CD14-positive monocyte (primary cell): ENCODE measurements at regions not wholly inside any gene's neighbourhood (a gene's known extent, or its start where the extent isn't known, plus 50 kb on each side); places are given as distances from the start of the nearest gene placed in this dataset.

Source experiments
- DNase-seq, 3 donors: peaks; one replicate each; pipeline ENCODE4 v3.0.0-alpha.2; 2011 to 2022
- H2AFZ ChIP-seq: 2 replicates; pipeline ENCODE4 v1.6.0; 2012; ENCODE audit warnings: mild to moderate bottlenecking, low read depth, low read length, inconsistent platforms; ENCODE audit not compliant: insufficient read depth, poor library complexity, severe bottlenecking
- H3K27ac ChIP-seq, 2 donors: 1 replicate in 1 of 2; 2 replicates in 1 of 2; pipeline ENCODE4 v1.5.1; 2012 to 2013; ENCODE audit warnings: low read length in 2 of 2, control low read depth in 1 of 2, inconsistent platforms in 1 of 2, low read depth in 1 of 2, mild to moderate bottlenecking in 1 of 2
- H3K27me3 ChIP-seq, 2 donors: one replicate each; pipeline versions ENCODE4 v1.6.0 to v1.6.1; 2011 to 2013; ENCODE audit warnings: low read length in 2 of 2; ENCODE audit not compliant: control insufficient read depth in 2 of 2, insufficient read depth in 2 of 2
- H3K36me3 ChIP-seq, 2 donors: replicated peaks in 1 of 2; 1 replicate in 1 of 2; 2 replicates in 1 of 2; pipeline versions ENCODE4 v1.5.1 to v1.6.1; 2012 to 2013; ENCODE audit warnings: low read length in 2 of 2, control low read depth in 1 of 2, inconsistent platforms in 1 of 2, mild to moderate bottlenecking in 1 of 2; ENCODE audit not compliant: insufficient read depth in 2 of 2, control insufficient read depth in 1 of 2
- H3K4me1 ChIP-seq, 2 donors: 1 replicate in 1 of 2; 2 replicates in 1 of 2; pipeline versions ENCODE4 v1.5.1 to v1.6.1; 2012 to 2013; ENCODE audit warnings: low read length in 2 of 2, control low read depth in 1 of 2, inconsistent platforms in 1 of 2, mild to moderate bottlenecking in 1 of 2, moderate library complexity in 1 of 2; ENCODE audit not compliant: insufficient read depth in 2 of 2, control insufficient read depth in 1 of 2
- H3K4me2 ChIP-seq: replicated peaks from 2 replicates; pipeline ENCODE3; 2012; ENCODE audit warnings: low read length, moderate library complexity, mild to moderate bottlenecking; ENCODE audit not compliant: poor library complexity, severe bottlenecking; ENCODE audit errors: extremely low read depth
- H3K4me3 ChIP-seq, 3 experiments: fragments of 200-600 bp in 1 of 3; sonication (generic) in 1 of 3; replicated peaks in 1 of 3; 1 replicate in 2 of 3; 2 replicates in 1 of 3; pipeline ENCODE4 v1.5.1; 2011 to 2013; ENCODE audit warnings: low read length in 3 of 3, mild to moderate bottlenecking in 3 of 3, control low read depth in 2 of 3, low read depth in 2 of 3, inconsistent platforms in 1 of 3, moderate library complexity in 1 of 3
- H3K79me2 ChIP-seq: 2 replicates; pipeline ENCODE4 v1.6.0; 2012; ENCODE audit warnings: mild to moderate bottlenecking, control low read depth, inconsistent platforms, low read length, moderate library complexity; ENCODE audit not compliant: insufficient read depth
- H3K9ac ChIP-seq: 2 replicates; pipeline ENCODE4 v1.6.0; 2017; ENCODE audit warnings: low read length, mild to moderate bottlenecking; ENCODE audit not compliant: insufficient read depth, poor library complexity, severe bottlenecking
- H3K9me3 ChIP-seq, 2 donors: replicated peaks in 1 of 2; 1 replicate in 1 of 2; 2 replicates in 1 of 2; pipeline versions ENCODE4 v1.5.1 to v1.6.1; 2012 to 2013; ENCODE audit warnings: low read length in 2 of 2, control low read depth in 1 of 2; ENCODE audit not compliant: control insufficient read depth in 1 of 2, insufficient read depth in 1 of 2
- H4K20me1 ChIP-seq: 2 replicates; pipeline ENCODE4 v1.6.0; 2012; ENCODE audit warnings: mild to moderate bottlenecking, low read length, control low read depth, moderate library complexity; ENCODE audit not compliant: insufficient read depth
- H3K27ac Mint-ChIP-seq, 7 donors: one replicate each; pipeline ENCODE4 v1.8.0; 2020; ENCODE audit warnings: mild to moderate bottlenecking in 7 of 7, mixed read lengths in 7 of 7, moderate library complexity in 6 of 7, inconsistent platforms in 2 of 7
- H3K27me3 Mint-ChIP-seq, 3 donors: one replicate each; pipeline ENCODE4 v1.8.0; 2021 to 2022; ENCODE audit warnings: low read depth in 3 of 3, mild to moderate bottlenecking in 3 of 3, mixed read lengths in 3 of 3, moderate library complexity in 3 of 3, inconsistent platforms in 1 of 3
- H3K36me3 Mint-ChIP-seq, 2 donors: one replicate each; pipeline ENCODE4 v1.8.0; 2020; ENCODE audit warnings: mixed read lengths in 2 of 2, inconsistent platforms in 1 of 2, mild to moderate bottlenecking in 1 of 2
- H3K4me1 Mint-ChIP-seq: one replicate; pipeline ENCODE4 v1.8.0; 2020; ENCODE audit warnings: mild to moderate bottlenecking, mixed read lengths
- H3K4me3 Mint-ChIP-seq, 2 donors: one replicate each; pipeline ENCODE4 v1.8.0; 2020; ENCODE audit warnings: mild to moderate bottlenecking in 2 of 2, mixed read lengths in 2 of 2, moderate library complexity in 1 of 2
- H3K9me3 Mint-ChIP-seq, 7 donors: one replicate each; pipeline ENCODE4 v1.8.0; 2020 to 2022; ENCODE audit warnings: mixed read lengths in 7 of 7, mild to moderate bottlenecking in 6 of 7, moderate library complexity in 6 of 7, inconsistent platforms in 2 of 7
- WGBS: methylation state at CpG from one replicate; pipeline ENCODE4 v1.1.5; 2013; ENCODE audit warnings: missing lambda C conversion rate; ENCODE audit not compliant: insufficient coverage; 5-methylcytosine and 5-hydroxymethylcytosine counted together
- intact Hi-C, 2 donors: fragments of 100-400 bp; cut with micrococcal nuclease; formaldehyde crosslinking; loops; one replicate each; pipeline versions ENCODE4 v1.15.0 to v1.15.1; 2023
- TF ChIP-seq, protein P1 (sequence below): fragments of 200-600 bp; IDR thresholded peaks from one replicate; pipeline ENCODE4 v1.8.0; 2022; ENCODE audit warnings: antibody characterized with exemption, mild to moderate bottlenecking

DNA sequence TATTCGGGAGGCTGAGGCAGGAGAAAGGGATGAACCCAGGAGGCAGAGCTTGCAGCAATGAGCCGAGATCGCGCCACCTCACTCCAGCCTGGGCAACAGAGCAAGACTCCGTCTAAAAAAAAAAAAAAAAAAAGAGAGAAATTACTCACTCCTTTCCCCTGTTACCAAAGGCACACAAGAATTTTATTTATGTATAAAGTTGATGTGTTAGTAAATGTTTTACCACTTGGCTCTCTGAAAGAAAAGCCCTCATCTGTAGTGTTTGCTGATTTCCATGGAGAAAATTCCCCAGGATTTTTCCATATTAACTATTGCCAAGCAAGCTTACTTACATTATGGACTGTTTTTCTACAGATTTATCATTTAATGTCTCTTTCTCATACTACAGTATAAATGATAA, 142.1 kb upstream of the PABPC4L start:
- Histone ChIP-seq H3K4me1 (no peaks in the 10 kb centered on the region), H3K79me2 (no peaks in the 10 kb centered on the region), H4K20me1 (no peaks in the 10 kb centered on the region), H3K27me3 (no peaks in the 10 kb centered on the region), H3K27ac (no peak overlapping the region), H3K9me3 (no peaks in the 10 kb centered on the region), H3K9ac (no peak overlapping the region), H3K4me3 (no peak overlapping the region), H2AFZ (no peak overlapping the region), H3K4me2 (no peak overlapping the region), H3K36me3 (no peaks in the 10 kb centered on the region)
- H3K9me3 Mint-ChIP-seq: no peaks in the 10 kb centered on the region
- H3K27ac Mint-ChIP-seq: no peak overlapping the region
- no CpG with 5 or more reads among the region's 5 CpGs for WGBS
- no peaks in the 10 kb centered on the region for H3K4me1 Mint-ChIP-seq
- TF ChIP-seq, protein P1, sequence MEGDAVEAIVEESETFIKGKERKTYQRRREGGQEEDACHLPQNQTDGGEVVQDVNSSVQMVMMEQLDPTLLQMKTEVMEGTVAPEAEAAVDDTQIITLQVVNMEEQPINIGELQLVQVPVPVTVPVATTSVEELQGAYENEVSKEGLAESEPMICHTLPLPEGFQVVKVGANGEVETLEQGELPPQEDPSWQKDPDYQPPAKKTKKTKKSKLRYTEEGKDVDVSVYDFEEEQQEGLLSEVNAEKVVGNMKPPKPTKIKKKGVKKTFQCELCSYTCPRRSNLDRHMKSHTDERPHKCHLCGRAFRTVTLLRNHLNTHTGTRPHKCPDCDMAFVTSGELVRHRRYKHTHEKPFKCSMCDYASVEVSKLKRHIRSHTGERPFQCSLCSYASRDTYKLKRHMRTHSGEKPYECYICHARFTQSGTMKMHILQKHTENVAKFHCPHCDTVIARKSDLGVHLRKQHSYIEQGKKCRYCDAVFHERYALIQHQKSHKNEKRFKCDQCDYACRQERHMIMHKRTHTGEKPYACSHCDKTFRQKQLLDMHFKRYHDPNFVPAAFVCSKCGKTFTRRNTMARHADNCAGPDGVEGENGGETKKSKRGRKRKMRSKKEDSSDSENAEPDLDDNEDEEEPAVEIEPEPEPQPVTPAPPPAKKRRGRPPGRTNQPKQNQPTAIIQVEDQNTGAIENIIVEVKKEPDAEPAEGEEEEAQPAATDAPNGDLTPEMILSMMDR: no peak
- no peak overlapping the region for H3K4me3 Mint-ChIP-seq
- DNase-seq: no peak
- intact Hi-C loops: no loop called here
- H3K27me3 Mint-ChIP-seq: no peaks in the 10 kb centered on the region
- no peaks in the 10 kb centered on the region for H3K36me3 Mint-ChIP-seq

DNA sequence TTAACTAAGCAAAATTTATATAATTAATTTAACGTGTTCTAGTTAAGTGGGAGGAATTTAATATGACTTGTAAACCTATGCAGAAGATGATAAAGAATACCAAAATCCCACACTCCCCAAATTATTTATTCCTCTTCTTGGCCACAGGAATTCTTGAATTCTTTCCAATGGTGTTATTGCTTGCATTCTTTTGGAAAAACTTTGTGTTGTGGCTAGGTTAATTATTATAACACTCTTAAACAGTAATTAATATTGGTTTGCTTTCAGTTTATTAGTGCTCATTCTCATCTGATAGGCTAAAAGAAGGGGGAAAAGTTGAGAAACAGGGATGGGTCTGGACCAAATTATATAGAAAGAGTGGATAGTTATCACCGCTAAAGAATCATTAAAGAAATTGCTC, 141.5 kb upstream of the PABPC4L start:
- H3K4me1 Mint-ChIP-seq: no peaks in the 10 kb centered on the region
- Histone ChIP-seq H3K36me3 (no peaks in the 10 kb centered on the region), H3K9me3 (no peaks in the 10 kb centered on the region), H3K4me2 (no peak overlapping the region), H3K27ac (no peak overlapping the region), H2AFZ (no peak overlapping the region), H3K9ac (no peak overlapping the region), H3K79me2 (no peaks in the 10 kb centered on the region), H4K20me1 (no peaks in the 10 kb centered on the region), H3K4me1 (no peaks in the 10 kb centered on the region), H3K27me3 (no peaks in the 10 kb centered on the region), H3K4me3 (no peak overlapping the region)
- intact Hi-C loops: no loop called here
- H3K36me3 Mint-ChIP-seq: no peaks in the 10 kb centered on the region
- H3K27ac Mint-ChIP-seq: no peak overlapping the region
- WGBS: no CpG with 5 or more reads among the region's 2 CpGs
- TF ChIP-seq, protein P1: no peak
- H3K4me3 Mint-ChIP-seq: no peak overlapping the region
- DNase-seq: no peak
- no peaks in the 10 kb centered on the region for H3K9me3 Mint-ChIP-seq
- H3K27me3 Mint-ChIP-seq: no peaks in the 10 kb centered on the region
